Suppressor macrophage treated with lipopolysaccharide for 4 hours (primary cell): ENCODE measurements at regions not wholly inside any gene's neighbourhood (a gene's known extent, or its start where the extent isn't known, plus 50 kb on each side); places are given as distances from the start of the nearest gene placed in this dataset.
A peak's percentile ranks its signal among the peaks of the same experiment; 100 is the strongest.

Experiments
- DNase-seq: peaks from one replicate; pipeline ENCODE4 v3.0.0-alpha.2; 2020

- DNase-seq, result no peak
Measured at GRCh38 chr4:100841911-100842310, 324.1 kb upstream of the EMCN start.

- no peak for DNase-seq
Measured at GRCh38 chr4:100839712-100840111, 321.9 kb upstream of the EMCN start.

GRCh38 chr4:100838286-100838685, 320.5 kb upstream of the EMCN start:
- DNase-seq, result no peak

GRCh38 chr4:100836929-100837328, 319.1 kb upstream of the EMCN start:
- no peak for DNase-seq

- no peak for DNase-seq
Measured at GRCh38 chr4:100834616-100835015, 316.8 kb upstream of the EMCN start.

- no peak for DNase-seq
Measured at GRCh38 chr4:100833906-100834305, 316.1 kb upstream of the EMCN start.

- DNase-seq, result no peak
Measured at GRCh38 chr4:100828986-100829685, 311.3 kb upstream of the EMCN start.

GRCh38 chr4:100828364-100828763, 310.5 kb upstream of the EMCN start:
- no peak for DNase-seq

GRCh38 chr4:100827756-100828155, 309.9 kb upstream of the EMCN start:
- no peak for DNase-seq

GRCh38 chr4:100826808-100827548, 309.2 kb upstream of the EMCN start:
- DNase-seq, result peak; percentile 23

- no peak for DNase-seq
Measured at GRCh38 chr4:100826067-100826466, 308.2 kb upstream of the EMCN start.

- no peak for DNase-seq
Measured at GRCh38 chr4:100823993-100824323, 306.1 kb upstream of the EMCN start.

- no peak for DNase-seq
Measured at GRCh38 chr4:100823066-100823992, 305.5 kb upstream of the EMCN start.

GRCh38 chr4:100820249-100820648, 302.4 kb upstream of the EMCN start:
- no peak for DNase-seq

GRCh38 chr4:100819505-100819904, 301.7 kb upstream of the EMCN start:
- DNase-seq, result no peak

- DNase-seq, result no peak
Measured at GRCh38 chr4:100816436-100817045, 298.7 kb upstream of the EMCN start.

- no peak for DNase-seq
Measured at GRCh38 chr4:100811046-100811445, 293.2 kb upstream of the EMCN start.

GRCh38 chr4:100809506-100809905, 291.7 kb upstream of the EMCN start:
- no peak for DNase-seq

- no peak for DNase-seq
Measured at GRCh38 chr4:100806988-100807387, 289.2 kb upstream of the EMCN start.

- DNase-seq, result no peak
Measured at GRCh38 chr4:100805538-100805937, 287.7 kb upstream of the EMCN start.

- no peak for DNase-seq
Measured at GRCh38 chr4:100804576-100805360, 286.9 kb upstream of the EMCN start.

GRCh38 chr4:100803751-100804150, 285.9 kb upstream of the EMCN start:
- DNase-seq, result no peak
